Vagina (tissue), 2 donors: ENCODE measurements at regions not wholly inside any gene's neighbourhood (a gene's known extent, or its start where the extent isn't known, plus 50 kb on each side); places are given as distances from the start of the nearest gene placed in this dataset.

Experiments used
- DNase-seq, 2 donors: peaks; one replicate each; pipeline ENCODE4 v3.0.0-alpha.2; 2017; ENCODE audit errors: extremely low spot score in 2 of 2
- H3K27ac ChIP-seq: fragments of 200-600 bp; sonication (generic); one replicate; pipeline ENCODE4 v1.5.1; 2019
- H3K27me3 ChIP-seq: fragments of 200-600 bp; sonication (generic); one replicate; pipeline ENCODE4 v1.5.1; 2019
- H3K36me3 ChIP-seq, 2 donors: fragments of 200-600 bp; sonication (generic); one replicate each; pipeline ENCODE4 v1.5.1; 2017 to 2019
- H3K4me1 ChIP-seq: fragments of 200-600 bp; sonication (generic); one replicate; pipeline ENCODE4 v1.5.1; 2019
- H3K4me3 ChIP-seq, 2 donors: fragments of 200-600 bp; sonication (generic); 1 replicate in 1 of 2; 2 replicates in 1 of 2; pipeline ENCODE4 v1.5.1; 2016 to 2019
- H3K9me3 ChIP-seq: fragments of 200-600 bp; sonication (generic); one replicate; pipeline ENCODE4 v1.5.1; 2019
- CTCF ChIP-seq, 3 experiments: fragments of 450-650 bp in 2 of 3; fragments of 200-600 bp in 1 of 3; sonication (generic) in 1 of 3; IDR thresholded peaks; one replicate each; pipeline ENCODE4 v1.5.1; 2017 to 2019; ENCODE audit warnings: antibody characterized with exemption in 3 of 3, mild to moderate bottlenecking in 2 of 3, moderate library complexity in 2 of 3
- POLR2A ChIP-seq, 2 donors: fragments of 450-650 bp; IDR thresholded peaks; one replicate each; pipeline ENCODE4 v1.6.1; 2017; ENCODE audit warnings: antibody characterized with exemption in 2 of 2, mild to moderate bottlenecking in 2 of 2, moderate library complexity in 2 of 2
- POLR2AphosphoS5 ChIP-seq, 2 donors: sonication (generic); formaldehyde crosslinking; IDR thresholded peaks; one replicate each; pipeline ENCODE4 v1.9.0; 2017; ENCODE audit warnings: antibody characterized with exemption in 2 of 2, mild to moderate bottlenecking in 2 of 2, low read depth in 1 of 2; ENCODE audit not compliant: insufficient read depth in 1 of 2
- intact Hi-C: fragments of 100-400 bp; cut with DNase I; formaldehyde crosslinking; loops from one replicate; pipeline ENCODE4 v1.15.1; 2023

- intact Hi-C loops, result no loop called here
Observed at GRCh38 chr5:71982717-71983395, 124.4 kb upstream of the MAP1B start.

GRCh38 chr5:71986101-71986500 lies 121.2 kb upstream of the MAP1B start:
- no peak for TF ChIP-seq POLR2AphosphoS5 (IDR thresholded peaks at IDR 0.05; ENCODE audit: insufficient read depth in 1 of 2, low read depth in 1 of 2)
- TF ChIP-seq POLR2A (IDR thresholded peaks at IDR 0.05), result no peak
- TF ChIP-seq CTCF (IDR thresholded peaks at IDR 0.05), result no peak
- intact Hi-C loops, result no loop called here
- Histone ChIP-seq H3K9me3 (no peaks in the 10 kb centered on the region), H3K4me3 (no peak overlapping the region), H3K27ac (no peak overlapping the region), H3K36me3 (no peaks in the 10 kb centered on the region), H3K4me1 (no peaks in the 10 kb centered on the region), H3K27me3 (no peaks in the 10 kb centered on the region)
- DNase-seq, result no peak

More at GRCh38 chr5:71982717-71983395, 124.4 kb upstream of the MAP1B start:
- Histone ChIP-seq H3K36me3 (no peaks in the 10 kb centered on the region), H3K4me1 (no peaks in the 10 kb centered on the region), H3K27me3 (no peaks in the 10 kb centered on the region), H3K27ac (no peak overlapping the region), H3K4me3 (no peak overlapping the region), H3K9me3 (no peaks in the 10 kb centered on the region)
- DNase-seq, result no peak
- TF ChIP-seq CTCF (IDR thresholded peaks at IDR 0.05), result no peak
- TF ChIP-seq POLR2AphosphoS5 (IDR thresholded peaks at IDR 0.05; ENCODE audit: insufficient read depth in 1 of 2, low read depth in 1 of 2), result no peak
- no peak for TF ChIP-seq POLR2A (IDR thresholded peaks at IDR 0.05)

GRCh38 chr5:71988808-71989207 lies 118.5 kb upstream of the MAP1B start:
- H3K4me3 ChIP-seq, result no peak overlapping the region
- TF ChIP-seq POLR2A (IDR thresholded peaks at IDR 0.05) (no peak), CTCF (IDR thresholded peaks at IDR 0.05) (no peak), POLR2AphosphoS5 (IDR thresholded peaks at IDR 0.05; ENCODE audit: insufficient read depth in 1 of 2, low read depth in 1 of 2) (no peak)
- H3K9me3 ChIP-seq, result no peaks in the 10 kb centered on the region
- no peaks in the 10 kb centered on the region for H3K4me1 ChIP-seq
- no peaks in the 10 kb centered on the region for H3K27me3 ChIP-seq
- no peak for DNase-seq
- H3K27ac ChIP-seq, result no peak overlapping the region
- intact Hi-C loops, result no loop called here
- H3K36me3 ChIP-seq, result no peaks in the 10 kb centered on the region

- Histone ChIP-seq H3K27me3 (no peaks in the 10 kb centered on the region), H3K4me3 (no peak overlapping the region), H3K36me3 (no peaks in the 10 kb centered on the region), H3K4me1 (no peaks in the 10 kb centered on the region), H3K27ac (no peak overlapping the region), H3K9me3 (no peaks in the 10 kb centered on the region)
- no peak for DNase-seq
- intact Hi-C loops, result no loop called here
- TF ChIP-seq POLR2AphosphoS5 (IDR thresholded peaks at IDR 0.05; ENCODE audit: insufficient read depth in 1 of 2, low read depth in 1 of 2) (no peak), CTCF (IDR thresholded peaks at IDR 0.05) (no peak), POLR2A (IDR thresholded peaks at IDR 0.05) (no peak)
Observed at GRCh38 chr5:71993600-71993999, 113.7 kb upstream of the MAP1B start.

GRCh38 chr5:71996789-71997188 lies 110.5 kb upstream of the MAP1B start:
- H3K4me3 ChIP-seq, result no peak overlapping the region
- DNase-seq, result no peak
- H3K4me1 ChIP-seq, result no peaks in the 10 kb centered on the region
- H3K27me3 ChIP-seq, result no peaks in the 10 kb centered on the region
- no peak overlapping the region for H3K27ac ChIP-seq
- intact Hi-C loops, result no loop called here
- TF ChIP-seq POLR2AphosphoS5 (IDR thresholded peaks at IDR 0.05; ENCODE audit: insufficient read depth in 1 of 2, low read depth in 1 of 2) (no peak), POLR2A (IDR thresholded peaks at IDR 0.05) (no peak), CTCF (IDR thresholded peaks at IDR 0.05) (no peak)
- no peaks in the 10 kb centered on the region for H3K36me3 ChIP-seq
- no peaks in the 10 kb centered on the region for H3K9me3 ChIP-seq
